HG02798 (cell line): ENCODE measurements at regions not wholly inside any gene's neighbourhood (a gene's known extent, or its start where the extent isn't known, plus 50 kb on each side); places are given as distances from the start of the nearest gene placed in this dataset.

Source experiments
- ATAC-seq: cut with Tn5 transposase; IDR thresholded peaks from one replicate; pipeline ENCODE4 v1.9.1; 2021; ENCODE audit warnings: mild to moderate bottlenecking; ENCODE audit not compliant: unreplicated experiment, poor library complexity

GRCh38 chr2:221851531-221852045 lies 279.5 kb upstream of the EPHA4 start:
- no peak for ATAC-seq

- no peak for ATAC-seq
Measured at GRCh38 chr2:221850076-221850475, 278.0 kb upstream of the EPHA4 start.

GRCh38 chr2:221848286-221848685 lies 276.2 kb upstream of the EPHA4 start:
- ATAC-seq = no peak

- ATAC-seq = no peak
Measured at GRCh38 chr2:221845021-221845365, 272.9 kb upstream of the EPHA4 start.

GRCh38 chr2:221844212-221845020 lies 272.3 kb upstream of the EPHA4 start:
- peak; percentile 40 for ATAC-seq

- ATAC-seq = no peak
Measured at GRCh38 chr2:221836095-221836494, 264.0 kb upstream of the EPHA4 start.

- no peak for ATAC-seq
Measured at GRCh38 chr2:221833966-221834365, 261.9 kb upstream of the EPHA4 start.

- ATAC-seq = no peak
Measured at GRCh38 chr2:221831051-221831450, 258.9 kb upstream of the EPHA4 start.

- ATAC-seq = no peak
Measured at GRCh38 chr2:221822416-221822815, 250.3 kb upstream of the EPHA4 start.

GRCh38 chr2:221818616-221819320 lies 246.7 kb upstream of the EPHA4 start:
- no peak for ATAC-seq

- ATAC-seq = no peak
Measured at GRCh38 chr2:221817878-221818277, 245.8 kb upstream of the EPHA4 start.

- ATAC-seq = no peak
Measured at GRCh38 chr2:221817052-221817451, 244.9 kb upstream of the EPHA4 start.

- no peak for ATAC-seq
Measured at GRCh38 chr2:221816566-221816965, 244.5 kb upstream of the EPHA4 start.

- ATAC-seq = no peak
Measured at GRCh38 chr2:221810650-221811049, 238.5 kb upstream of the EPHA4 start.

GRCh38 chr2:221810245-221810644 lies 238.1 kb upstream of the EPHA4 start:
- ATAC-seq = no peak

GRCh38 chr2:221808488-221808887 lies 236.4 kb upstream of the EPHA4 start:
- no peak for ATAC-seq

- no peak for ATAC-seq
Measured at GRCh38 chr2:221807706-221808105, 235.6 kb upstream of the EPHA4 start.

- no peak for ATAC-seq
Measured at GRCh38 chr2:221802089-221802488, 230.0 kb upstream of the EPHA4 start.

GRCh38 chr2:221792971-221793521 lies 220.9 kb upstream of the EPHA4 start:
- ATAC-seq = no peak

- no peak for ATAC-seq
Measured at GRCh38 chr2:221791844-221792243, 219.7 kb upstream of the EPHA4 start.

- no peak for ATAC-seq
Measured at GRCh38 chr2:221787561-221787960, 215.5 kb upstream of the EPHA4 start.
